SK-N-SH (cell line): ENCODE measurements at regions not wholly inside any gene's neighbourhood (a gene's known extent, or its start where the extent isn't known, plus 50 kb on each side); places are given as distances from the start of the nearest gene placed in this dataset.

Source experiments
- CTCF ChIA-PET: fragments of 300-600, 350-600 bp; formaldehyde crosslinking; extraction: SDS; loops from one replicate; lab custom pipeline; 2021; lab: Yijun Ruan, JAX
- POLR2A ChIA-PET: fragments of 350-600 bp; sonication (Branson Sonifier 250); formaldehyde crosslinking; extraction: SDS; loops from one replicate; lab custom pipeline; 2020; ENCODE audit warnings: antibody characterized with exemption, inconsistent platforms; lab: Yijun Ruan, JAX
- DNase-seq: peaks from one replicate; pipeline ENCODE4 v3.0.0; 2012
- H2AFZ ChIP-seq: fragments of 200-600 bp; sonication (generic); 2 replicates; pipeline ENCODE4 v1.8.1; 2016; ENCODE audit warnings: antibody characterized with exemption, mild to moderate bottlenecking, low read depth
- H3F3A ChIP-seq: fragments of 200-600 bp; sonication (generic); replicated peaks from 2 replicates; pipeline ENCODE3; 2016; ENCODE audit warnings: antibody characterized with exemption, mild to moderate bottlenecking; ENCODE audit not compliant: insufficient read depth
- H3K27ac ChIP-seq, 2 experiments: fragments of 200-500 bp in 1 of 2; fragments of 200-600 bp in 1 of 2; sonication (Bioruptor generic) in 1 of 2; sonication (generic), shearing (Covaris generic) in 1 of 2; 2 replicates each; pipeline versions ENCODE4 v1.5.1 to v1.6.1; 2014 to 2016; ENCODE audit warnings: low read depth in 2 of 2, inconsistent platforms in 1 of 2, low read length in 1 of 2, mild to moderate bottlenecking in 1 of 2, mixed read lengths in 1 of 2
- H3K27me3 ChIP-seq: fragments of 200-600 bp; sonication (generic), shearing (Covaris generic); 2 replicates; pipeline ENCODE4 v1.6.1; 2016; ENCODE audit warnings: mixed run types; ENCODE audit not compliant: insufficient read depth
- H3K36me3 ChIP-seq, 2 experiments: fragments of 200-500 bp in 1 of 2; fragments of 200-600 bp in 1 of 2; sonication (Bioruptor generic) in 1 of 2; sonication (generic) in 1 of 2; replicated peaks in 1 of 2; 2 replicates each; pipeline versions ENCODE3 to v1.5.1; 2014 to 2016; ENCODE audit warnings: low read length in 1 of 2, mild to moderate bottlenecking in 1 of 2; ENCODE audit not compliant: insufficient read depth in 2 of 2, control insufficient read depth in 1 of 2
- H3K4me1 ChIP-seq, 2 experiments: fragments of 200-500 bp in 1 of 2; fragments of 200-600 bp in 1 of 2; sonication (Bioruptor generic) in 1 of 2; sonication (generic), shearing (Covaris generic) in 1 of 2; 2 replicates each; pipeline versions ENCODE4 v1.5.1 to v1.6.1; 2014 to 2016; ENCODE audit warnings: low read depth in 1 of 2, low read length in 1 of 2, mixed run types in 1 of 2; ENCODE audit not compliant: insufficient read depth in 2 of 2, control insufficient read depth in 1 of 2
- H3K4me2 ChIP-seq: fragments of 200-600 bp; sonication (generic), shearing (Covaris generic); 2 replicates; pipeline ENCODE4 v1.6.1; 2017; ENCODE audit warnings: mixed run types
- H3K4me3 ChIP-seq, 2 experiments: fragments of 200-500 bp in 1 of 2; fragments of 200-600 bp in 1 of 2; sonication (Bioruptor generic) in 1 of 2; sonication (generic), shearing (Covaris generic) in 1 of 2; 2 replicates each; pipeline versions ENCODE4 v1.5.1 to v1.8.1; 2014 to 2016; ENCODE audit warnings: low read depth in 2 of 2, inconsistent platforms in 1 of 2, low read length in 1 of 2, mild to moderate bottlenecking in 1 of 2, mixed read lengths in 1 of 2, moderate library complexity in 1 of 2
- H3K79me2 ChIP-seq: fragments of 200-600 bp; sonication (generic); 2 replicates; pipeline ENCODE4 v1.8.1; 2017; ENCODE audit warnings: mild to moderate bottlenecking; ENCODE audit not compliant: insufficient read depth
- H3K9ac ChIP-seq: fragments of 200-600 bp; sonication (generic); 2 replicates; pipeline ENCODE4 v1.6.1; 2017; ENCODE audit warnings: mixed run types
- H3K9me2 ChIP-seq: fragments of 200-600 bp; sonication (generic); 2 replicates; pipeline ENCODE4 v1.6.1; 2017; ENCODE audit warnings: mixed run types
- H3K9me3 ChIP-seq: fragments of 200-600 bp; sonication (generic); 2 replicates; pipeline ENCODE4 v1.6.1; 2017; ENCODE audit warnings: mixed run types, mild to moderate bottlenecking, moderate library complexity
- H4K20me1 ChIP-seq: fragments of 200-600 bp; sonication (generic); 2 replicates; pipeline ENCODE4 v1.6.1; 2017; ENCODE audit warnings: mild to moderate bottlenecking, mixed run types; ENCODE audit not compliant: insufficient read depth
- EZH2phosphoT487 ChIP-seq: fragments of 200-600 bp; sonication (generic); IDR thresholded peaks from 2 replicates; pipeline ENCODE4 v1.6.1; 2017; ENCODE audit warnings: low read depth, mixed run types, mild to moderate bottlenecking, antibody characterized with exemption, moderate library complexity, borderline replicate concordance
- FOXM1 ChIP-seq: IDR thresholded peaks from 2 replicates; pipeline ENCODE4 v1.4.0; 2012; ENCODE audit warnings: low read depth, mild to moderate bottlenecking
- GABPA ChIP-seq: IDR thresholded peaks from 2 replicates; pipeline ENCODE4 v1.4.0; 2012; ENCODE audit warnings: low read depth, mild to moderate bottlenecking
- JUND ChIP-seq: IDR thresholded peaks from 2 replicates; pipeline ENCODE4 v1.4.0; 2012
- MEF2A ChIP-seq: IDR thresholded peaks from 2 replicates; pipeline ENCODE4 v1.4.0; 2012; ENCODE audit warnings: low read depth, borderline replicate concordance
- NFIC ChIP-seq: IDR thresholded peaks from 2 replicates; pipeline ENCODE4 v1.4.0; 2012; ENCODE audit warnings: borderline replicate concordance
- NRF1 ChIP-seq: IDR thresholded peaks from 2 replicates; pipeline ENCODE4 v1.6.1; 2012; ENCODE audit warnings: low read depth, mild to moderate bottlenecking, low read length
- PBX3 ChIP-seq: IDR thresholded peaks from 2 replicates; pipeline ENCODE4; 2012
- RFX5 ChIP-seq: IDR thresholded peaks from 2 replicates; pipeline ENCODE4 v1.6.1; 2012; ENCODE audit warnings: mild to moderate bottlenecking, improper control_type of control experiment, low read length
- RXRA ChIP-seq: IDR thresholded peaks from 2 replicates; pipeline ENCODE4 v1.4.0; 2012; ENCODE audit warnings: low read depth, mild to moderate bottlenecking, borderline replicate concordance
- SMC3 ChIP-seq: IDR thresholded peaks from 2 replicates; pipeline ENCODE4 v1.6.1; 2012; ENCODE audit warnings: low read depth, low read length, improper control_type of control experiment
- WGBS: methylation state at CpG from one replicate; pipeline ENCODE4 v1.1.6; 2017; ENCODE audit warnings: low lambda C conversion rate; 5-methylcytosine and 5-hydroxymethylcytosine counted together

GRCh38 chr1:55965981-55966461, 613.3 kb downstream of the PLPP3 start (continued):
- TF ChIP-seq PBX3 = peak; percentile 75; the same call in 1 of the 2 replicates
- TF ChIP-seq NRF1 = no peak
- TF ChIP-seq EZH2phosphoT487 = no peak
- no peak for TF ChIP-seq SMC3
- 0 out of 2 replicates have a peak, but pooled peaks have one; percentile 29 for TF ChIP-seq MEF2A

GRCh38 chr1:55962472-55962871, 616.9 kb downstream of the PLPP3 start:
- 53% methylated on average over 2 of the region's 2 CpGs for WGBS
- no peak overlapping the region for H2AFZ ChIP-seq
- no peak overlapping the region for H3K4me2 ChIP-seq
- ChIA-PET POLR2A (no interaction called here), CTCF (no interaction called here)
- DNase-seq = no peak
- no peaks in the 10 kb centered on the region for H3K79me2 ChIP-seq
- no peaks in the 10 kb centered on the region for H3K36me3 ChIP-seq
- H3K27ac ChIP-seq = no peak overlapping the region
- TF ChIP-seq RFX5 (no peak), FOXM1 (no peak), JUND (no peak), NFIC (no peak)
- H3F3A ChIP-seq = no peaks in the 10 kb centered on the region
- no peaks in the 10 kb centered on the region for H4K20me1 ChIP-seq
- H3K4me3 ChIP-seq = no peak overlapping the region
- no peaks in the 10 kb centered on the region; a peak in 1 of 4 replicates for H3K4me1 ChIP-seq
- no peaks in the 10 kb centered on the region for H3K9me3 ChIP-seq
- H3K9ac ChIP-seq = no peak overlapping the region
- no peaks in the 10 kb centered on the region for H3K27me3 ChIP-seq
- H3K9me2 ChIP-seq = no peaks in the 10 kb centered on the region

- Histone ChIP-seq H3K27me3 (no peaks in the 10 kb centered on the region), H3K9ac (no peak overlapping the region), H3K79me2 (no peaks in the 10 kb centered on the region), H4K20me1 (no peaks in the 10 kb centered on the region), H3K9me3 (no peaks in the 10 kb centered on the region), H2AFZ (no peak overlapping the region), H3K9me2 (no peaks in the 10 kb centered on the region), H3K4me2 (no peak overlapping the region), H3K36me3 (no peaks in the 10 kb centered on the region), H3K4me3 (no peak overlapping the region), H3K27ac (no peak overlapping the region), H3F3A (no peaks in the 10 kb centered on the region), H3K4me1 (no peaks in the 10 kb centered on the region; a peak in 1 of 4 replicates)
- DNase-seq = no peak
- 64% methylated on average over 3 of the region's 3 CpGs for WGBS
- TF ChIP-seq GABPA (no peak), JUND (no peak), RXRA (no peak), PBX3 (no peak)
- ChIA-PET POLR2A (no interaction called here), CTCF (interaction anchor here (1.1 kb wide), 1 partner anchor 13 kb away, joined by 3 read pairs; no protein-coding TSS in a partner anchor)
These were observed 620.2 kb downstream of the PLPP3 start for GRCh38 chr1:55959136-55959548.
